Hepatic stellate cell (primary cell): ENCODE measurements at regions not wholly inside any gene's neighbourhood (a gene's known extent, or its start where the extent isn't known, plus 50 kb on each side); places are given as distances from the start of the nearest gene placed in this dataset.

Experiments
- DNase-seq: peaks from one replicate; pipeline ENCODE4 v3.0.0; 2011; ENCODE audit warnings: low spot score

GRCh38 chr15:29952225-29952624, 130.0 kb upstream of the TJP1 start:
- no peak for DNase-seq

- DNase-seq = no peak
These were observed 123.8 kb upstream of the TJP1 start for GRCh38 chr15:29945943-29946596.

- DNase-seq = no peak
These were observed 122.7 kb upstream of the TJP1 start for GRCh38 chr15:29944925-29945324.

GRCh38 chr15:29942548-29942947, 120.3 kb upstream of the TJP1 start:
- DNase-seq = no peak

GRCh38 chr15:29942143-29942542, 119.9 kb upstream of the TJP1 start:
- peak; percentile 43 for DNase-seq

- DNase-seq = no peak
These were observed 117.1 kb upstream of the TJP1 start for GRCh38 chr15:29939404-29939803.

- DNase-seq = no peak
These were observed 116.4 kb upstream of the TJP1 start for GRCh38 chr15:29938361-29939335.

- no peak for DNase-seq
These were observed 115.7 kb upstream of the TJP1 start for GRCh38 chr15:29937956-29938355.

GRCh38 chr15:29936353-29937049, 114.2 kb upstream of the TJP1 start:
- DNase-seq = no peak

GRCh38 chr15:29935296-29936004, 113.2 kb upstream of the TJP1 start:
- DNase-seq = no peak

- DNase-seq = peak; percentile 36
These were observed 112.0 kb upstream of the TJP1 start for GRCh38 chr15:29934251-29934650.

GRCh38 chr15:29933042-29933803, 111.0 kb upstream of the TJP1 start:
- DNase-seq = no peak

GRCh38 chr15:29926083-29926388, 103.8 kb upstream of the TJP1 start:
- no peak for DNase-seq

GRCh38 chr15:29925227-29926082, 103.2 kb upstream of the TJP1 start:
- DNase-seq = peak; percentile 76

GRCh38 chr15:29924750-29925149, 102.5 kb upstream of the TJP1 start:
- DNase-seq = peak; percentile 81

- no peak for DNase-seq
These were observed 99.9 kb upstream of the TJP1 start for GRCh38 chr15:29922191-29922590.

GRCh38 chr15:29921130-29921601, 98.9 kb upstream of the TJP1 start:
- no peak for DNase-seq

GRCh38 chr15:29920515-29920914, 98.2 kb upstream of the TJP1 start:
- DNase-seq = no peak

- no peak for DNase-seq
These were observed 97.2 kb upstream of the TJP1 start for GRCh38 chr15:29919380-29919881.
